SK-N-SH (cell line): ENCODE measurements at regions not wholly inside any gene's neighbourhood (a gene's known extent, or its start where the extent isn't known, plus 50 kb on each side); places are given as distances from the start of the nearest gene placed in this dataset.
"Not testable (repeated sequence)": the region's sequence is repeated elsewhere in the genome, so short reads cannot be mapped to it uniquely, and the experiment has no call there.

Experiments
- CTCF ChIA-PET: fragments of 300-600, 350-600 bp; formaldehyde crosslinking; extraction: SDS; loops from one replicate; lab custom pipeline; 2021; lab: Yijun Ruan, JAX
- POLR2A ChIA-PET: fragments of 350-600 bp; sonication (Branson Sonifier 250); formaldehyde crosslinking; extraction: SDS; loops from one replicate; lab custom pipeline; 2020; ENCODE audit warnings: antibody characterized with exemption, inconsistent platforms; lab: Yijun Ruan, JAX
- DNase-seq: peaks from one replicate; pipeline ENCODE4 v3.0.0; 2012
- H2AFZ ChIP-seq: fragments of 200-600 bp; sonication (generic); 2 replicates; pipeline ENCODE4 v1.8.1; 2016; ENCODE audit warnings: antibody characterized with exemption, mild to moderate bottlenecking, low read depth
- H3F3A ChIP-seq: fragments of 200-600 bp; sonication (generic); replicated peaks from 2 replicates; pipeline ENCODE3; 2016; ENCODE audit warnings: antibody characterized with exemption, mild to moderate bottlenecking; ENCODE audit not compliant: insufficient read depth
- H3K27ac ChIP-seq, 2 experiments: fragments of 200-500 bp in 1 of 2; fragments of 200-600 bp in 1 of 2; sonication (Bioruptor generic) in 1 of 2; sonication (generic), shearing (Covaris generic) in 1 of 2; 2 replicates each; pipeline versions ENCODE4 v1.5.1 to v1.6.1; 2014 to 2016; ENCODE audit warnings: low read depth in 2 of 2, inconsistent platforms in 1 of 2, low read length in 1 of 2, mild to moderate bottlenecking in 1 of 2, mixed read lengths in 1 of 2
- H3K27me3 ChIP-seq: fragments of 200-600 bp; sonication (generic), shearing (Covaris generic); 2 replicates; pipeline ENCODE4 v1.6.1; 2016; ENCODE audit warnings: mixed run types; ENCODE audit not compliant: insufficient read depth
- H3K36me3 ChIP-seq, 2 experiments: fragments of 200-500 bp in 1 of 2; fragments of 200-600 bp in 1 of 2; sonication (Bioruptor generic) in 1 of 2; sonication (generic) in 1 of 2; replicated peaks in 1 of 2; 2 replicates each; pipeline versions ENCODE3 to v1.5.1; 2014 to 2016; ENCODE audit warnings: low read length in 1 of 2, mild to moderate bottlenecking in 1 of 2; ENCODE audit not compliant: insufficient read depth in 2 of 2, control insufficient read depth in 1 of 2
- H3K4me1 ChIP-seq, 2 experiments: fragments of 200-500 bp in 1 of 2; fragments of 200-600 bp in 1 of 2; sonication (Bioruptor generic) in 1 of 2; sonication (generic), shearing (Covaris generic) in 1 of 2; 2 replicates each; pipeline versions ENCODE4 v1.5.1 to v1.6.1; 2014 to 2016; ENCODE audit warnings: low read depth in 1 of 2, low read length in 1 of 2, mixed run types in 1 of 2; ENCODE audit not compliant: insufficient read depth in 2 of 2, control insufficient read depth in 1 of 2
- H3K4me2 ChIP-seq: fragments of 200-600 bp; sonication (generic), shearing (Covaris generic); 2 replicates; pipeline ENCODE4 v1.6.1; 2017; ENCODE audit warnings: mixed run types
- H3K4me3 ChIP-seq, 2 experiments: fragments of 200-500 bp in 1 of 2; fragments of 200-600 bp in 1 of 2; sonication (Bioruptor generic) in 1 of 2; sonication (generic), shearing (Covaris generic) in 1 of 2; 2 replicates each; pipeline versions ENCODE4 v1.5.1 to v1.8.1; 2014 to 2016; ENCODE audit warnings: low read depth in 2 of 2, inconsistent platforms in 1 of 2, low read length in 1 of 2, mild to moderate bottlenecking in 1 of 2, mixed read lengths in 1 of 2, moderate library complexity in 1 of 2
- H3K79me2 ChIP-seq: fragments of 200-600 bp; sonication (generic); 2 replicates; pipeline ENCODE4 v1.8.1; 2017; ENCODE audit warnings: mild to moderate bottlenecking; ENCODE audit not compliant: insufficient read depth
- H3K9ac ChIP-seq: fragments of 200-600 bp; sonication (generic); 2 replicates; pipeline ENCODE4 v1.6.1; 2017; ENCODE audit warnings: mixed run types
- H3K9me2 ChIP-seq: fragments of 200-600 bp; sonication (generic); 2 replicates; pipeline ENCODE4 v1.6.1; 2017; ENCODE audit warnings: mixed run types
- H3K9me3 ChIP-seq: fragments of 200-600 bp; sonication (generic); 2 replicates; pipeline ENCODE4 v1.6.1; 2017; ENCODE audit warnings: mixed run types, mild to moderate bottlenecking, moderate library complexity
- H4K20me1 ChIP-seq: fragments of 200-600 bp; sonication (generic); 2 replicates; pipeline ENCODE4 v1.6.1; 2017; ENCODE audit warnings: mild to moderate bottlenecking, mixed run types; ENCODE audit not compliant: insufficient read depth
- EP300 ChIP-seq, 2 experiments: IDR thresholded peaks; 2 replicates each; pipeline versions ENCODE4 v1.4.0 to v1.6.1; 2012; ENCODE audit warnings: borderline replicate concordance in 1 of 2, low read depth in 1 of 2, low read length in 1 of 2
- EZH2phosphoT487 ChIP-seq: fragments of 200-600 bp; sonication (generic); IDR thresholded peaks from 2 replicates; pipeline ENCODE4 v1.6.1; 2017; ENCODE audit warnings: low read depth, mixed run types, mild to moderate bottlenecking, antibody characterized with exemption, moderate library complexity, borderline replicate concordance
- FOXM1 ChIP-seq: IDR thresholded peaks from 2 replicates; pipeline ENCODE4 v1.4.0; 2012; ENCODE audit warnings: low read depth, mild to moderate bottlenecking
- GABPA ChIP-seq: IDR thresholded peaks from 2 replicates; pipeline ENCODE4 v1.4.0; 2012; ENCODE audit warnings: low read depth, mild to moderate bottlenecking
- RAD21 ChIP-seq: IDR thresholded peaks from 2 replicates; pipeline ENCODE4 v1.6.1; 2012; ENCODE audit warnings: mild to moderate bottlenecking, low read length
- RFX5 ChIP-seq: IDR thresholded peaks from 2 replicates; pipeline ENCODE4 v1.6.1; 2012; ENCODE audit warnings: mild to moderate bottlenecking, improper control_type of control experiment, low read length
- RXRA ChIP-seq: IDR thresholded peaks from 2 replicates; pipeline ENCODE4 v1.4.0; 2012; ENCODE audit warnings: low read depth, mild to moderate bottlenecking, borderline replicate concordance
- TAF1 ChIP-seq: IDR thresholded peaks from 2 replicates; pipeline ENCODE4 v1.6.1; 2012; ENCODE audit warnings: low read depth, mild to moderate bottlenecking, low read length, moderate library complexity, borderline replicate concordance
- TCF12 ChIP-seq: IDR thresholded peaks from 2 replicates; pipeline ENCODE4 v1.4.0; 2012
- YY1 ChIP-seq: IDR thresholded peaks from 2 replicates; pipeline ENCODE4 v1.4.0; 2012; ENCODE audit warnings: low read depth, mild to moderate bottlenecking
- WGBS: methylation state at CpG from one replicate; pipeline ENCODE4 v1.1.6; 2017; ENCODE audit warnings: low lambda C conversion rate; 5-methylcytosine and 5-hydroxymethylcytosine counted together
- TF ChIP-seq, protein P1 (sequence below): fragments of 150-350 bp; IDR thresholded peaks from 2 replicates; pipeline ENCODE4 v1.6.1; 2016; ENCODE audit warnings: mild to moderate bottlenecking, low read depth, low read length
- TF ChIP-seq, protein P2 (sequence below): fragments of 150-350 bp; IDR thresholded peaks from 2 replicates; pipeline ENCODE4 v1.6.1; 2017; ENCODE audit warnings: antibody characterized with exemption, low read length, low read depth, borderline replicate concordance
- TF ChIP-seq, protein P3 (sequence below): fragments of 200-600 bp; sonication (generic); IDR thresholded peaks from 2 replicates; pipeline ENCODE4 v1.6.1; 2017; ENCODE audit warnings: antibody characterized with exemption, mild to moderate bottlenecking, moderate library complexity
- TF ChIP-seq, protein P4 (sequence below): IDR thresholded peaks from 2 replicates; pipeline ENCODE4 v1.4.0; 2012; ENCODE audit warnings: low read depth, borderline replicate concordance

DNA sequence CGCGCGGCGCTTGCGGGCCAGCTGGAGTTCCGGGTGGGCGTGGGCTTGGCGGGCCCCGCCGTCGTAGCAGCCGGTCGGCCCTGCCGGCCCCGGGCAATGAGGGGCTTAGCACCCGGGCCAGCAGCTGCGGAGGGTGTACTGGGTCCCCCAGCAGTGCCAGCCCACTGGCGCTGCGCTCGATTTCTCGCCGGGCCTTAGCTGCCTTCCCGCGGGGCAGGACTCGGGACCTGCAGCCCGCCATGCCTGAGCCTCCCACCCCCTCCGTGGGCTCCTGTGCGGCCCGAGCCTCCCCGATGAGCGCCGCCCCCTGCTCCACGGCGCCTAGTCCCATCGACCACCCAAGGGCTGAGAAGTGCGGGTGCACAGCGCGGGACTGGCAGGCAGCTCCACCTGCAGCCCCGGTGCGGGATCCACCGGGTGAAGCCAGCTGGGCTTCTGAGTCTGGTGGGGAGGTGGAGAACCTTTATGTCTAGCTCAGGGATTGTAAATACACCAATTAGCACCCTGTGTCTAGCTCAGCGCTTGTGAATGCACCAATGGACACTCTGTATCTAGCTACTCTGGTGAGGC, 99.4 kb upstream of the NRBF2 start:
- WGBS, result 82% methylated on average over 33 of the region's 42 CpGs
- CTCF ChIA-PET, result interaction anchor here (1.8 kb wide), 1 partner anchor 50 kb away, joined by 3 read pairs; no protein-coding TSS in a partner anchor

DNA sequence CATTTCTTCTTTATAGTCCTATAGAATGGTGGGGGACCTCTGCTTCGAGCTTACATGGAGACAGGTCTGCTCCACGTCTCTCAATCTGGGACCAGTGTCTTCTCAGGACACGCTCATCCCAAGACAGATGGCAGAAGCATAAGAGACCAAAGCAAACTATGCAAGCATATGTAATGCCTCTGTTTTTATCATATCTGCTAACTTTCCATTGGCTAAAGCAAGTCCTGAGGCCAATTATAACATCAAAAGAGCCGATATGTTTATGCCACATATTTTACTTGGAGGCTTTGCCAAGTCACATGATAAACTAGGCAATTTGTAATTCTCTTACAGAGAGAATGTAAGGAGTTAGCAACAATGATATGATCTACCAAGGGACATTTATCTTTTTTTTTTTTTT, 102.6 kb upstream of the NRBF2 start:
- Histone ChIP-seq H2AFZ (0 out of 2 replicates have a peak overlapping the region, but pooled peaks have one; percentile 16), H3K36me3 (no peaks in the 10 kb centered on the region), H3K9me3 (no peaks in the 10 kb centered on the region; the same call in 1 of the 2 replicates), H3K4me1 (no peaks in the 10 kb centered on the region), H3K9ac (no peak overlapping the region), H3F3A (no peaks in the 10 kb centered on the region), H4K20me1 (no peaks in the 10 kb centered on the region), H3K79me2 (no peaks in the 10 kb centered on the region), H3K4me3 (no peak overlapping the region), H3K9me2 (no peaks in the 10 kb centered on the region), H3K4me2 (no peak overlapping the region), H3K27me3 (no peaks in the 10 kb centered on the region; the same call in 1 of the 2 replicates), H3K27ac (no peak overlapping the region)
- no peak for DNase-seq
- TF ChIP-seq TAF1 (no peak), GABPA (no peak), TCF12 (no peak), RXRA (no peak), EZH2phosphoT487 (no peak), EP300 (IDR thresholded peaks at IDR 0.05; ENCODE audit: borderline replicate concordance in 1 of 2, low read depth in 1 of 2, low read length in 1 of 2) (no peak), RAD21 (no peak), FOXM1 (no peak), RFX5 (no peak), YY1 (no peak)
- TF ChIP-seq, protein P1, sequence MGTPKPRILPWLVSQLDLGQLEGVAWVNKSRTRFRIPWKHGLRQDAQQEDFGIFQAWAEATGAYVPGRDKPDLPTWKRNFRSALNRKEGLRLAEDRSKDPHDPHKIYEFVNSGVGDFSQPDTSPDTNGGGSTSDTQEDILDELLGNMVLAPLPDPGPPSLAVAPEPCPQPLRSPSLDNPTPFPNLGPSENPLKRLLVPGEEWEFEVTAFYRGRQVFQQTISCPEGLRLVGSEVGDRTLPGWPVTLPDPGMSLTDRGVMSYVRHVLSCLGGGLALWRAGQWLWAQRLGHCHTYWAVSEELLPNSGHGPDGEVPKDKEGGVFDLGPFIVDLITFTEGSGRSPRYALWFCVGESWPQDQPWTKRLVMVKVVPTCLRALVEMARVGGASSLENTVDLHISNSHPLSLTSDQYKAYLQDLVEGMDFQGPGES, result no peak
- TF ChIP-seq, protein P2, sequence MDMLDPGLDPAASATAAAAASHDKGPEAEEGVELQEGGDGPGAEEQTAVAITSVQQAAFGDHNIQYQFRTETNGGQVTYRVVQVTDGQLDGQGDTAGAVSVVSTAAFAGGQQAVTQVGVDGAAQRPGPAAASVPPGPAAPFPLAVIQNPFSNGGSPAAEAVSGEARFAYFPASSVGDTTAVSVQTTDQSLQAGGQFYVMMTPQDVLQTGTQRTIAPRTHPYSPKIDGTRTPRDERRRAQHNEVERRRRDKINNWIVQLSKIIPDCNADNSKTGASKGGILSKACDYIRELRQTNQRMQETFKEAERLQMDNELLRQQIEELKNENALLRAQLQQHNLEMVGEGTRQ, result no peak
- TF ChIP-seq, protein P3, sequence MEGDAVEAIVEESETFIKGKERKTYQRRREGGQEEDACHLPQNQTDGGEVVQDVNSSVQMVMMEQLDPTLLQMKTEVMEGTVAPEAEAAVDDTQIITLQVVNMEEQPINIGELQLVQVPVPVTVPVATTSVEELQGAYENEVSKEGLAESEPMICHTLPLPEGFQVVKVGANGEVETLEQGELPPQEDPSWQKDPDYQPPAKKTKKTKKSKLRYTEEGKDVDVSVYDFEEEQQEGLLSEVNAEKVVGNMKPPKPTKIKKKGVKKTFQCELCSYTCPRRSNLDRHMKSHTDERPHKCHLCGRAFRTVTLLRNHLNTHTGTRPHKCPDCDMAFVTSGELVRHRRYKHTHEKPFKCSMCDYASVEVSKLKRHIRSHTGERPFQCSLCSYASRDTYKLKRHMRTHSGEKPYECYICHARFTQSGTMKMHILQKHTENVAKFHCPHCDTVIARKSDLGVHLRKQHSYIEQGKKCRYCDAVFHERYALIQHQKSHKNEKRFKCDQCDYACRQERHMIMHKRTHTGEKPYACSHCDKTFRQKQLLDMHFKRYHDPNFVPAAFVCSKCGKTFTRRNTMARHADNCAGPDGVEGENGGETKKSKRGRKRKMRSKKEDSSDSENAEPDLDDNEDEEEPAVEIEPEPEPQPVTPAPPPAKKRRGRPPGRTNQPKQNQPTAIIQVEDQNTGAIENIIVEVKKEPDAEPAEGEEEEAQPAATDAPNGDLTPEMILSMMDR, result no peak
- TF ChIP-seq, protein P4, sequence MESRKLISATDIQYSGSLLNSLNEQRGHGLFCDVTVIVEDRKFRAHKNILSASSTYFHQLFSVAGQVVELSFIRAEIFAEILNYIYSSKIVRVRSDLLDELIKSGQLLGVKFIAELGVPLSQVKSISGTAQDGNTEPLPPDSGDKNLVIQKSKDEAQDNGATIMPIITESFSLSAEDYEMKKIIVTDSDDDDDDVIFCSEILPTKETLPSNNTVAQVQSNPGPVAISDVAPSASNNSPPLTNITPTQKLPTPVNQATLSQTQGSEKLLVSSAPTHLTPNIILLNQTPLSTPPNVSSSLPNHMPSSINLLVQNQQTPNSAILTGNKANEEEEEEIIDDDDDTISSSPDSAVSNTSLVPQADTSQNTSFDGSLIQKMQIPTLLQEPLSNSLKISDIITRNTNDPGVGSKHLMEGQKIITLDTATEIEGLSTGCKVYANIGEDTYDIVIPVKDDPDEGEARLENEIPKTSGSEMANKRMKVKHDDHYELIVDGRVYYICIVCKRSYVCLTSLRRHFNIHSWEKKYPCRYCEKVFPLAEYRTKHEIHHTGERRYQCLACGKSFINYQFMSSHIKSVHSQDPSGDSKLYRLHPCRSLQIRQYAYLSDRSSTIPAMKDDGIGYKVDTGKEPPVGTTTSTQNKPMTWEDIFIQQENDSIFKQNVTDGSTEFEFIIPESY, result no peak
- POLR2A ChIA-PET, result no interaction called here
- CTCF ChIA-PET, result no interaction called here
- WGBS, result 50% methylated on average over 4 of the region's 4 CpGs

More for the DNA sequence above, 99.4 kb upstream of the NRBF2 start:
- H3K9ac ChIP-seq, H3F3A ChIP-seq, DNase-seq, H3K9me3 ChIP-seq, H4K20me1 ChIP-seq, H3K79me2 ChIP-seq, H2AFZ ChIP-seq, H3K9me2 ChIP-seq, H3K4me3 ChIP-seq, H3K27ac ChIP-seq, H3K4me2 ChIP-seq, H3K36me3 ChIP-seq, H3K27me3 ChIP-seq, H3K4me1 ChIP-seq: not testable (repeated sequence)
- POLR2A ChIA-PET, result interaction anchor here (0.6 kb wide), 1 partner anchor 54 kb away, joined by 3 read pairs; no protein-coding TSS in a partner anchor
